HEK293 (cell line): ENCODE measurements at regions not wholly inside any gene's neighbourhood (a gene's known extent, or its start where the extent isn't known, plus 50 kb on each side); places are given as distances from the start of the nearest gene placed in this dataset.
A peak's percentile ranks its signal among the peaks of the same experiment; 100 is the strongest.

ENCODE experiments used
- CTCF ChIA-PET: fragments of 350-600 bp; formaldehyde crosslinking; extraction: SDS; loops from one replicate; lab custom pipeline; 2021; ENCODE audit warnings: antibody characterized with exemption; lab: Yijun Ruan, JAX
- POLR2A ChIA-PET: fragments of 300-600 bp; formaldehyde crosslinking; extraction: SDS; loops from one replicate; lab custom pipeline; 2020; ENCODE audit warnings: antibody characterized with exemption, inconsistent platforms; lab: Yijun Ruan, JAX
- H3K27ac ChIP-seq: fragments of 200-500 bp; sonication (Bioruptor generic); 2 replicates; pipeline ENCODE4 v1.5.1; 2014; ENCODE audit warnings: low read depth, low read length, control low read depth, inconsistent platforms; ENCODE audit errors: extremely low read depth
- H3K36me3 ChIP-seq, 2 experiments: fragments of 200-500 bp in 1 of 2; sonication (Bioruptor generic) in 1 of 2; 1 replicate in 1 of 2; 2 replicates in 1 of 2; pipeline ENCODE4 v1.5.1; 2014 to 2017; ENCODE audit warnings: inconsistent platforms in 2 of 2, low read length in 2 of 2; ENCODE audit not compliant: control insufficient read depth in 2 of 2, insufficient read depth in 1 of 2
- H3K4me1 ChIP-seq: fragments of 200-500 bp; sonication (Bioruptor generic); 2 replicates; pipeline ENCODE4 v1.5.1; 2014; ENCODE audit warnings: mild to moderate bottlenecking, low read length, inconsistent platforms; ENCODE audit not compliant: control insufficient read depth, insufficient read depth
- H3K4me3 ChIP-seq: 2 replicates; pipeline ENCODE4 v1.5.1; 2011; ENCODE audit warnings: low read depth, mild to moderate bottlenecking, control low read depth, low read length, moderate library complexity
- H3K9me3 ChIP-seq: fragments of 200-500 bp; sonication (Bioruptor generic); 2 replicates; pipeline ENCODE4 v1.5.1; 2014; ENCODE audit warnings: low read depth, low read length, inconsistent platforms; ENCODE audit not compliant: control insufficient read depth, insufficient read depth
- BCL11A ChIP-seq: fragments of 450-650 bp; formaldehyde crosslinking; IDR thresholded peaks from 2 replicates; pipeline ENCODE4 v1.5.1; 2016; ENCODE audit warnings: low read depth, missing biosample characterization, missing genetic modification characterization
- HOXC10 ChIP-seq: sonication (generic); formaldehyde crosslinking; IDR thresholded peaks from 2 replicates; pipeline ENCODE4 v1.8.1; 2023; ENCODE audit warnings: mild to moderate bottlenecking, missing genetic modification reagents
- MZF1 ChIP-seq: fragments of 450-650 bp; formaldehyde crosslinking; IDR thresholded peaks from 2 replicates; pipeline ENCODE4 v1.5.1; 2017; ENCODE audit warnings: missing biosample characterization, missing genetic modification characterization, borderline replicate concordance
- OSR2 ChIP-seq: fragments of 450-650 bp; formaldehyde crosslinking; IDR thresholded peaks from 2 replicates; pipeline ENCODE4 v1.5.1; 2016; ENCODE audit warnings: missing biosample characterization, missing genetic modification characterization
- PATZ1 ChIP-seq: fragments of 450-650 bp; formaldehyde crosslinking; IDR thresholded peaks from 2 replicates; pipeline ENCODE4 v1.5.1; 2016; ENCODE audit warnings: missing biosample characterization, missing genetic modification characterization
- PRDM6 ChIP-seq: fragments of 450-650 bp; formaldehyde crosslinking; IDR thresholded peaks from 2 replicates; pipeline ENCODE4 v1.5.1; 2017; ENCODE audit warnings: missing biosample characterization, missing genetic modification characterization
- REPIN1 ChIP-seq: fragments of 450-650 bp; formaldehyde crosslinking; IDR thresholded peaks from 2 replicates; pipeline ENCODE4 v1.5.1; 2017; ENCODE audit warnings: missing biosample characterization, missing genetic modification characterization, low read depth
- YY2 ChIP-seq: fragments of 450-650 bp; formaldehyde crosslinking; IDR thresholded peaks from 2 replicates; pipeline ENCODE4 v1.5.1; 2016; ENCODE audit warnings: missing biosample characterization, missing genetic modification characterization
- ZBTB48 ChIP-seq: fragments of 450-650 bp; formaldehyde crosslinking; IDR thresholded peaks from 2 replicates; pipeline ENCODE4 v1.5.1; 2016; ENCODE audit warnings: missing biosample characterization, missing genetic modification characterization
- ZFP37 ChIP-seq: fragments of 450-650 bp; formaldehyde crosslinking; IDR thresholded peaks from 2 replicates; pipeline ENCODE4 v1.5.1; 2016; ENCODE audit warnings: missing biosample characterization, missing genetic modification characterization
- ZIC2 ChIP-seq: fragments of 450-650 bp; formaldehyde crosslinking; IDR thresholded peaks from 2 replicates; pipeline ENCODE4 v1.5.1; 2016; ENCODE audit warnings: missing biosample characterization, missing genetic modification characterization
- ZNF112 ChIP-seq: fragments of 450-650 bp; formaldehyde crosslinking; IDR thresholded peaks from 2 replicates; pipeline ENCODE4 v1.5.0; 2017; ENCODE audit warnings: missing biosample characterization, missing genetic modification characterization
- ZNF138 ChIP-seq: fragments of 450-650 bp; formaldehyde crosslinking; IDR thresholded peaks from 2 replicates; pipeline ENCODE4 v1.5.1; 2016; ENCODE audit warnings: missing biosample characterization, missing genetic modification characterization, borderline replicate concordance
- ZNF146 ChIP-seq: fragments of 450-650 bp; formaldehyde crosslinking; IDR thresholded peaks from 2 replicates; pipeline ENCODE4 v1.5.1; 2016; ENCODE audit warnings: missing biosample characterization, missing genetic modification characterization
- ZNF2 ChIP-seq: fragments of 450-650 bp; formaldehyde crosslinking; IDR thresholded peaks from 2 replicates; pipeline ENCODE4 v1.5.1; 2016; ENCODE audit warnings: missing biosample characterization, missing genetic modification characterization
- ZNF311 ChIP-seq: fragments of 450-650 bp; formaldehyde crosslinking; IDR thresholded peaks from 2 replicates; pipeline ENCODE4 v1.5.1; 2017; ENCODE audit warnings: missing biosample characterization, missing genetic modification characterization, borderline replicate concordance
- ZNF341 ChIP-seq: fragments of 450-650 bp; formaldehyde crosslinking; IDR thresholded peaks from 2 replicates; pipeline ENCODE4; 2016; ENCODE audit warnings: low read depth, missing biosample characterization, missing genetic modification characterization
- ZNF423 ChIP-seq: fragments of 450-650 bp; formaldehyde crosslinking; IDR thresholded peaks from 2 replicates; pipeline ENCODE4 v1.5.1; 2016; ENCODE audit warnings: missing biosample characterization, missing genetic modification characterization
- ZNF426 ChIP-seq: fragments of 450-650 bp; formaldehyde crosslinking; IDR thresholded peaks from 2 replicates; pipeline ENCODE4 v1.5.1; 2017; ENCODE audit warnings: missing biosample characterization, missing genetic modification characterization, mild to moderate bottlenecking, inconsistent platforms, moderate library complexity
- ZNF488 ChIP-seq: fragments of 450-650 bp; formaldehyde crosslinking; IDR thresholded peaks from 2 replicates; pipeline ENCODE4 v1.5.1; 2016; ENCODE audit warnings: missing biosample characterization, missing genetic modification characterization
- ZNF621 ChIP-seq: fragments of 450-650 bp; formaldehyde crosslinking; IDR thresholded peaks from 2 replicates; pipeline ENCODE4 v1.5.1; 2017; ENCODE audit warnings: missing biosample characterization, missing genetic modification characterization
- ZNF654 ChIP-seq: fragments of 450-650 bp; formaldehyde crosslinking; IDR thresholded peaks from 2 replicates; pipeline ENCODE4 v1.5.1; 2016; ENCODE audit warnings: low read depth, missing biosample characterization, missing genetic modification characterization
- ZNF747 ChIP-seq: fragments of 450-650 bp; formaldehyde crosslinking; IDR thresholded peaks from 2 replicates; pipeline ENCODE4 v1.5.1; 2016; ENCODE audit warnings: missing biosample characterization, missing genetic modification characterization
- ZNF785 ChIP-seq: fragments of 450-650 bp; formaldehyde crosslinking; IDR thresholded peaks from 2 replicates; pipeline ENCODE4 v1.5.1; 2016; ENCODE audit warnings: missing biosample characterization, missing genetic modification characterization
- TF ChIP-seq, protein P1 (sequence below): fragments of 450-650 bp; IDR thresholded peaks from 2 replicates; pipeline ENCODE4 v1.5.1; 2018; ENCODE audit warnings: missing biosample characterization, mild to moderate bottlenecking, missing genetic modification characterization
- TF ChIP-seq, protein P2 (sequence below): fragments of 450-650 bp; formaldehyde crosslinking; IDR thresholded peaks from 2 replicates; pipeline ENCODE4 v1.5.1; 2016; ENCODE audit warnings: missing biosample characterization, missing genetic modification characterization

DNA sequence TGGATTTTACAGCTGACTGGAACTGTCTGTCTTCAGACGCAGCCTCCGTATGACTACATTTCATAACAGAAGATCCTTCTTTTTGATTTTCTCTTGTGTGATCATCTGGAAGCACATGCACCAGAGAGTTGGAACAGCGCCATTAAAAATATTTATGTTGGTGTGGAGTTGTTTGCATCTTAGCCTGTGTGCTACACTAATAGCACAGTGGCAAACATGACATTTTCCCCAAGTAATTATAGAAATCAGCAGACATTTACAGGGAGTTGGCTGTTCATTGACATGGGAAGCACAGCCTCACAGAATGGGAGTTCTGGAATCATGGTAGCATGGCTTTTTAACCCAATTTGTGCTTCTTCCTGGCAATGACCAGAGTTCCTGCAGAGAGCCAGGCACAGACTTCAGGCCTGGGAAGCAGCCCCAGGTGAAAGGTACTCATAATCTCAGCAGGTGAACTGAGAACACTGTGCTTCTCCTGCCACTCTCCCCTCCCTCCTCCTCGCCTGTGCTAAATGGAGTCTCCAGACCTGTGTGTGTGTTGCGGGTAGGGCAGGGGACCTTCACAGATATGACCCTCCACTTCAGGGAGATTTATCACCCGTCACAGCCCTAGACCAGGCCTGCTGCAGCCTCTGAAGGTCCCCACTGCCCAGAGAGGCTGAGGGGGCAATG, 82.8 kb upstream of the PLET1 start:
- CTCF ChIA-PET = interaction anchor here (0.6 kb wide), 1 partner anchor 97 kb away, joined by 3 read pairs; no protein-coding TSS in a partner anchor
- no peak overlapping the region for H3K27ac ChIP-seq
- no peaks in the 10 kb centered on the region for H3K36me3 ChIP-seq
- peak; percentile 60 for TF ChIP-seq ZNF341 (tag by site-specific recombination)
- TF ChIP-seq, protein P1, sequence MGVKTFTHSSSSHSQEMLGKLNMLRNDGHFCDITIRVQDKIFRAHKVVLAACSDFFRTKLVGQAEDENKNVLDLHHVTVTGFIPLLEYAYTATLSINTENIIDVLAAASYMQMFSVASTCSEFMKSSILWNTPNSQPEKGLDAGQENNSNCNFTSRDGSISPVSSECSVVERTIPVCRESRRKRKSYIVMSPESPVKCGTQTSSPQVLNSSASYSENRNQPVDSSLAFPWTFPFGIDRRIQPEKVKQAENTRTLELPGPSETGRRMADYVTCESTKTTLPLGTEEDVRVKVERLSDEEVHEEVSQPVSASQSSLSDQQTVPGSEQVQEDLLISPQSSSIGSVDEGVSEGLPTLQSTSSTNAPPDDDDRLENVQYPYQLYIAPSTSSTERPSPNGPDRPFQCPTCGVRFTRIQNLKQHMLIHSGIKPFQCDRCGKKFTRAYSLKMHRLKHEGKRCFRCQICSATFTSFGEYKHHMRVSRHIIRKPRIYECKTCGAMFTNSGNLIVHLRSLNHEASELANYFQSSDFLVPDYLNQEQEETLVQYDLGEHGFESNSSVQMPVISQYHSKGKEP (tag by site-specific recombination) = 0 out of 2 replicates have a peak, but pooled peaks have one; percentile 33
- TF ChIP-seq ZNF138 (tag by site-specific recombination) = no peak
- no peak for TF ChIP-seq PATZ1 (tag by site-specific recombination)
- TF ChIP-seq BCL11A = no peak
- TF ChIP-seq ZBTB48 (tag by site-specific recombination) = no peak
- no peak for TF ChIP-seq ZNF621
- TF ChIP-seq ZIC2 (tag by site-specific recombination) = peak; percentile 56
- 0 out of 2 replicates have a peak, but pooled peaks have one; percentile 52 for TF ChIP-seq ZNF2 (tag by site-specific recombination)
- TF ChIP-seq OSR2 (tag by site-specific recombination) = peak; percentile 55; the same call in 1 of the 2 replicates
- TF ChIP-seq MZF1 (tag by site-specific recombination) = no peak
- POLR2A ChIA-PET = no interaction called here
- peaks cover 3% of the 10 kb centered on the region for H3K4me1 ChIP-seq
- no peak overlapping the region for H3K4me3 ChIP-seq
- no peaks in the 10 kb centered on the region for H3K9me3 ChIP-seq

DNA sequence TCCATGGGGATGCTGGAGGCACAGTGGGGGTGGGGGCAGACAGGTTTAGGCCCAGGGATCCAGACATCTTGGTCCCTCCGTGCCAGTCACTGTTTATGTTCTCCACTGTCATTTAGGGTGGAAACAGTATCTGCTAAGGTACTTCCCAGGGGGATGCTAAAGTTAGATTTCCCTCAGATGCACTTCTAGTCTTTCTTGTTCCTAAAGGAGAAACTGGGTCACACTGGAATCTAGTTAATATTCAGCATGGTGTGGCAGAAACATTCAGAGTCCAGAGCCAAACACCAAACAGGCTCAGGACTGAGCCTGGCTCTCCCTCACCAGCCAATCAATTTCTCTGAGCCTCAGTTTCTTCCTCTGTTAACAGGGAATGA, 83.4 kb upstream of the PLET1 start:
- POLR2A ChIA-PET = no interaction called here
- Histone ChIP-seq H3K27ac (no peak overlapping the region), H3K9me3 (no peaks in the 10 kb centered on the region), H3K36me3 (no peaks in the 10 kb centered on the region), H3K4me1 (peaks cover 3% of the 10 kb centered on the region), H3K4me3 (no peak overlapping the region)
- CTCF ChIA-PET = interaction anchor here (0.6 kb wide), 1 partner anchor 96 kb away, joined by 3 read pairs; no protein-coding TSS in a partner anchor
- TF ChIP-seq ZNF311 (tag by site-specific recombination) (no peak), ZNF488 (no peak), ZNF426 (tag by site-specific recombination) (no peak), ZNF747 (tag by site-specific recombination) (no peak), ZNF654 (tag by site-specific recombination) (no peak), ZNF146 (no peak), ZNF785 (no peak), ZNF423 (tag by site-specific recombination) (no peak), PRDM6 (tag by site-specific recombination) (no peak), PATZ1 (tag by site-specific recombination) (no peak), REPIN1 (tag by site-specific recombination) (no peak), YY2 (tag by site-specific recombination) (no peak), ZNF112 (tag by site-specific recombination) (no peak), HOXC10 (no peak), ZFP37 (no peak)
- TF ChIP-seq, protein P2, sequence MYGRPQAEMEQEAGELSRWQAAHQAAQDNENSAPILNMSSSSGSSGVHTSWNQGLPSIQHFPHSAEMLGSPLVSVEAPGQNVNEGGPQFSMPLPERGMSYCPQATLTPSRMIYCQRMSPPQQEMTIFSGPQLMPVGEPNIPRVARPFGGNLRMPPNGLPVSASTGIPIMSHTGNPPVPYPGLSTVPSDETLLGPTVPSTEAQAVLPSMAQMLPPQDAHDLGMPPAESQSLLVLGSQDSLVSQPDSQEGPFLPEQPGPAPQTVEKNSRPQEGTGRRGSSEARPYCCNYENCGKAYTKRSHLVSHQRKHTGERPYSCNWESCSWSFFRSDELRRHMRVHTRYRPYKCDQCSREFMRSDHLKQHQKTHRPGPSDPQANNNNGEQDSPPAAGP (tag by site-specific recombination) = no peak
